Upper lobe of left lung (tissue), 4 donors: ENCODE measurements at regions not wholly inside any gene's neighbourhood (a gene's known extent, or its start where the extent isn't known, plus 50 kb on each side); places are given as distances from the start of the nearest gene placed in this dataset.
A peak's percentile ranks its signal among the peaks of the same experiment; 100 is the strongest.

Source experiments
- CTCF ChIP-seq, 6 experiments: fragments of 450-650 bp in 4 of 6; fragments of 200-600 bp in 2 of 6; sonication (generic) in 2 of 6; IDR thresholded peaks; one replicate each; pipeline ENCODE4 v1.5.1; 2016 to 2019; ENCODE audit warnings: antibody characterized with exemption in 6 of 6
- EP300 ChIP-seq, 4 donors: sonication (generic); formaldehyde crosslinking; IDR thresholded peaks; one replicate each; pipeline ENCODE4 v1.5.1; 2017; ENCODE audit warnings: antibody characterized with exemption in 4 of 4, control low read depth in 2 of 4
- POLR2A ChIP-seq, 4 donors: fragments of 450-650 bp; IDR thresholded peaks; one replicate each; pipeline ENCODE4 v1.5.1; 2016 to 2017; ENCODE audit warnings: antibody characterized with exemption in 4 of 4, mild to moderate bottlenecking in 2 of 4
- POLR2AphosphoS5 ChIP-seq, 2 donors: sonication (generic); formaldehyde crosslinking; IDR thresholded peaks; one replicate each; pipeline ENCODE4 v1.5.1; 2017; ENCODE audit warnings: antibody characterized with exemption in 2 of 2

GRCh38 chr2:43158259-43158880, 68.0 kb downstream of the ZFP36L2 start:
- peak in 1 of 4 donors; percentile 27 for TF ChIP-seq POLR2A (IDR thresholded peaks at IDR 0.05)
- no peak for TF ChIP-seq CTCF (IDR thresholded peaks at IDR 0.05)
- peak; percentile 5 to 62 for TF ChIP-seq POLR2AphosphoS5 (IDR thresholded peaks at IDR 0.05)
- TF ChIP-seq EP300 (IDR thresholded peaks at IDR 0.05) = no peak
